ENCODE measurements at regions not wholly inside any gene's neighbourhood (a gene's known extent, or its start where the extent isn't known, plus 50 kb on each side); places are given as distances from the start of the nearest gene placed in this dataset.

DNA sequence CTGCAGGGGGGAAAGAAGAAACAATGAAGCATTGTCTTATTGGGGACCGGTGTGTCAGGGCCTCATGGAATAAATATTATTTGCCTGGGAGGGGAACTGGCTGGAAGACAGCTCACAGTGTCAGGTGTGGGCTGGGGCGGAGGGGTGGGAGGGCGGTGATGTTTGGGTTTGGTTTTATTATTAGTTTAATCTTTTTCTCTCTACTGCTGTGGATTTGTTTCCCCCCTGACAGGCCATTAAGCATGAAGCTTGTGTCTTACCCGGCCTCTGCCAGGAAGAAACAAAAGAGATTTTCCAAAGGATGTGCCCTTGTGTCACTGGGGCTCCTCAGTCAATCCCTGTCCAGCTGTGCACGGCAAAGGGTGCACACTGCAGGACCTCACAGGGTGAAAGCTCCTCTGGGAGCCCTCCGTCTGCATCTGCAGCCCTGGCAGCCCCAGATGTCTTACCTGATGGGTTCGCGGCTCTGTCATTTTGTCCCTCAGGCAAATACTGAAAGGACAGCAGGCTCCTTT is 203.1 kb upstream of the TMEM45B start:
- no peaks in the 10 kb centered on the region for H3K36me3 ChIP-seq (ENCODE audit: insufficient read depth, low read depth, low read length)
- no peaks in the 10 kb centered on the region for H3K9me3 ChIP-seq (ENCODE audit: insufficient read depth, low read depth, low read length)
- no peak overlapping the region for H3K4me3 ChIP-seq (ENCODE audit: low read length)
- H3K27ac ChIP-seq (ENCODE audit: low read length) = no peak overlapping the region
- H3K27me3 ChIP-seq (ENCODE audit: insufficient read depth, low read length) = no peaks in the 10 kb centered on the region
- no peak overlapping the region for H3K9ac ChIP-seq (ENCODE audit: low read depth, low read length)
- no peaks in the 10 kb centered on the region for H3K4me1 ChIP-seq (ENCODE audit: insufficient read depth, low read length)

GRCh38 chr11:129613071-129613470 is 202.6 kb upstream of the TMEM45B start:
- H3K27ac ChIP-seq (ENCODE audit: low read length) = no peak overlapping the region
- no peaks in the 10 kb centered on the region for H3K27me3 ChIP-seq (ENCODE audit: insufficient read depth, low read length)
- H3K9me3 ChIP-seq (ENCODE audit: insufficient read depth, low read depth, low read length) = no peaks in the 10 kb centered on the region
- H3K36me3 ChIP-seq (ENCODE audit: insufficient read depth, low read depth, low read length) = no peaks in the 10 kb centered on the region
- no peak overlapping the region for H3K4me3 ChIP-seq (ENCODE audit: low read length)
- no peak overlapping the region for H3K9ac ChIP-seq (ENCODE audit: low read depth, low read length)
- no peaks in the 10 kb centered on the region for H3K4me1 ChIP-seq (ENCODE audit: insufficient read depth, low read length)

DNA sequence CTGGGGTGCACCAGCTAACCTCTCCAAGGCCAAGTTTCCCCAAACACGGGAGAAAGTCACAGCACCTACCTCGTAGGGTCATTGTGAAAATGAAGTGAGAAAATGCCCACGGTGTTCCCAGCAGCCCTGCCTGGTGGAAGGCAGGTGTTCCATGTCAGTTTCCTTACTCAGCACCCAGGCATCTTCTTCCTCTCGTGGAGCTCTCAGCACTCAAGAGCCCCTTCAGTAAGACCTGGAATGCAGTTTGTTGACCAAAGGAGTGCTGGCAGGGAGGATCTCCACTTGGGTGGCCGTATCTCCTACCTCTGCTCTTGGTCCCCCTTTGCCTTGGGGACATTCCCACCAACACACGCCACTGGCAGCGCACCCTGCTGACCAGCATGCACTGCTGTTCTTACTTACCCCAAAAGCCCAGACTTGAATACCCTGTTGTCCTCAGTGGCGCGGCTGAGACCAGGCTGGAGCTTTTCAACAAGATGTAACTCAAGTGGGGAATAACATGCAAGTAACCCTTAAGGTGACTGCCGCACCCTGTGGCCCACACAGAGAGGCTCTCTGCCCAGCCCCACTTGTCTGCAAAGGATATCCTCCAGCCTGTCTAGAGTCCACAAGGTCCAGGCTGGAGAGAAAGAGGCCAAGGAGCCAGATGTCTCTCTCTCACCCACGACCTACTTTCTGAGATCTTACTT is 201.2 kb upstream of the TMEM45B start:
- no peaks in the 10 kb centered on the region for H3K27me3 ChIP-seq (ENCODE audit: insufficient read depth, low read length)
- H3K27ac ChIP-seq (ENCODE audit: low read length) = no peak overlapping the region
- no peak overlapping the region for H3K4me3 ChIP-seq (ENCODE audit: low read length)
- no peak overlapping the region for H3K9ac ChIP-seq (ENCODE audit: low read depth, low read length)
- no peaks in the 10 kb centered on the region for H3K9me3 ChIP-seq (ENCODE audit: insufficient read depth, low read depth, low read length)
- H3K4me1 ChIP-seq (ENCODE audit: insufficient read depth, low read length) = no peaks in the 10 kb centered on the region
- no peaks in the 10 kb centered on the region for H3K36me3 ChIP-seq (ENCODE audit: insufficient read depth, low read depth, low read length)

DNA sequence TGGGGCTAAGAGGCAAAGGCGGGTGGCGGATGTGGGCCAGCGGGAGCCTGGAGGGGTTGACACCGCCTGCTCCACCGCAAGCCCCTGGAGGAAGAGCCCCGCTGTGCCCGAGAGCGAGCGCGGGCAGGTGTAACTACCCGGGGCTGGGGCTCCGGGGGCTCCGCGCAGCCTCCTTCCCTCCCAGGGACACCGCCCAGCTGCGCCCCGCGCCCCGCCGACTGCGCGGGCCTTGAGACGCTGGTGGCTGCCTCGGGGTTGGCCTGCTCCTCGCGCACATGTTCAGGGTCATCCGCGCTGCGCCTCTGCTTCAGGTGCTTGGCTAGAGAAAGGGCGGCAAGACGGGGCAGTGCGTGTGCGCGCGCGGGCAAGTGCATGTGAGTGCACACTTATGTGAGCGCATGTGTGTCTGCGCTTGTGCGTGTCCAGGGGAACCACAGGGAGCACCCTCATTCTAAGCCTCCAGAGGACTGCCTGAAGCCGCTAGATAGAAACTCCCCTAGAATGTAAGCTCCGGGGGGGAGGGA is 197.5 kb upstream of the TMEM45B start:
- no peaks in the 10 kb centered on the region for H3K9me3 ChIP-seq (ENCODE audit: insufficient read depth, low read depth, low read length)
- H3K27me3 ChIP-seq (ENCODE audit: insufficient read depth, low read length) = no peaks in the 10 kb centered on the region

DNA sequence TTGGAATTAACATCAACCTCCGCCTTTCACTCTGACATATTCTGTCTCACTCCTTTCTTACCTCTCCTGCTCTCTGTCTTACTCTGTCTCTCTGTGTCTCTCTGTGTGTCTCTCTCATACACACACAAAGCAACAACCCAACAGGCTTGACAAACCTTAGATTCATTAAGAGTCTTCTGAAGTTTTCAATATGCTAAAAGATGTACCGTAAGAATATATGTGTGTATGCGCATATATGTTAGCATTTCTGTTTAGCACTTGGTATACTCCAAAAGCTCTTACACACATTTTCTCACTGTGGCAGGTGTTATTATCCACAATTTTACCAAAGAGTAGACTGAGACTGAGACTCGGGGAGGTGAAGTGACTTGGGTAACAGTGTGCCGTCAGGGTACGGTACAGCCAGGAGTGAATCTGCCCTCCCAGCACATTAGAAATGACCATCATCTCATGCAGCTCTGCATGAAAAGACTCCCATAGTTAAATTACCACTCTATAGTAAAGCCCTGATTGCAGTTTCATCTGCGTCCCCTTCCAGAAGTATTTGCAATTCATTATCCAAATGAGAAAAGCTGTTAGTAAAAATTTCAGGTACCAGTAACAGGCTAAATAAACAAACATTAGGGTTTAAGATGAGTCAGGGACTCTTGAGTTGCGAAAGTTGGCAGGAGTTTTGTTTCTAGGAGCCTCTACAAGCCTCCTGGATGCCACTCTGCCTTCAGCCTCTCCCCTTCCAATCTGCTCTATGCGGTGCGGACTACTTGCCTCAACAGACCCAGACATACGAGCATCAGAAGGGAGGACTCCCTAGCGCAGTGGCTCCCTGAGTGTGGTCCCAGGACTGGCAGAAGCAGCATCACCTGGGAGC is 195.2 kb upstream of the TMEM45B start:
- H3K27ac ChIP-seq (ENCODE audit: low read length) = no peak overlapping the region
- no peak overlapping the region for H3K9ac ChIP-seq (ENCODE audit: low read depth, low read length)
- H3K9me3 ChIP-seq (ENCODE audit: insufficient read depth, low read depth, low read length) = no peaks in the 10 kb centered on the region
- H3K4me1 ChIP-seq (ENCODE audit: insufficient read depth, low read length) = no peaks in the 10 kb centered on the region
- H3K36me3 ChIP-seq (ENCODE audit: insufficient read depth, low read depth, low read length) = no peaks in the 10 kb centered on the region
- H3K27me3 ChIP-seq (ENCODE audit: insufficient read depth, low read length) = no peaks in the 10 kb centered on the region
- no peak overlapping the region for H3K4me3 ChIP-seq (ENCODE audit: low read length)

More for the DNA sequence above, 197.5 kb upstream of the TMEM45B start:
- no peaks in the 10 kb centered on the region for H3K36me3 ChIP-seq (ENCODE audit: insufficient read depth, low read depth, low read length)
- no peaks in the 10 kb centered on the region for H3K4me1 ChIP-seq (ENCODE audit: insufficient read depth, low read length)
- H3K9ac ChIP-seq (ENCODE audit: low read depth, low read length) = no peak overlapping the region
- no peak overlapping the region for H3K4me3 ChIP-seq (ENCODE audit: low read length)
- no peak overlapping the region for H3K27ac ChIP-seq (ENCODE audit: low read length)

DNA sequence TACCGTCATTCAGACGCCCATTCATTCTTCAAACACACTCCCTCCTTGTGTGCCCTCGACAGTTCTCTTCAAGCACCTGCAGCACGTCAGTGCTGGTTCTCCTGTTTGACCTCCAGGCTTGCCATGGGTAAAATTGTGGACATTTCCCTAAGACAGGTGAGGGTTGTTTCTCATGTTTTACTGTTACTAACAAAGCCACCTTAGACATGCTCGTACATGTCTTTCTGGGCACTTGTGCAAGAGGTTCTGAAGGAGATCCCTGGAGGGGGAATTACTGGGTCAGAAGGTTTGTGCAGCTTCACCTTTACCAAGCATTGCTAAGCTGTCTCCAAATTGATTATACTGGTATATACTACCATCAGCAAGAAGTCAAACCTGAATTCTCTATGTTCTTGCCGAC is 189.7 kb upstream of the TMEM45B start:
- Histone ChIP-seq H3K27me3 (ENCODE audit: insufficient read depth, low read length) (no peaks in the 10 kb centered on the region), H3K4me1 (ENCODE audit: insufficient read depth, low read length) (no peaks in the 10 kb centered on the region), H3K4me3 (ENCODE audit: low read length) (no peak overlapping the region), H3K9me3 (ENCODE audit: insufficient read depth, low read depth, low read length) (no peaks in the 10 kb centered on the region), H3K36me3 (ENCODE audit: insufficient read depth, low read depth, low read length) (no peaks in the 10 kb centered on the region), H3K9ac (ENCODE audit: low read depth, low read length) (no peak overlapping the region), H3K27ac (ENCODE audit: low read length) (no peak overlapping the region)

- Histone ChIP-seq H3K9me3 (ENCODE audit: insufficient read depth, low read depth, low read length) (no peaks in the 10 kb centered on the region; the same call in 1 of the 2 replicates), H3K27me3 (ENCODE audit: insufficient read depth, low read length) (no peaks in the 10 kb centered on the region), H3K9ac (ENCODE audit: low read depth, low read length) (no peak overlapping the region), H3K4me3 (ENCODE audit: low read length) (no peak overlapping the region), H3K27ac (ENCODE audit: low read length) (no peak overlapping the region), H3K4me1 (ENCODE audit: insufficient read depth, low read length) (no peaks in the 10 kb centered on the region), H3K36me3 (ENCODE audit: insufficient read depth, low read depth, low read length) (no peaks in the 10 kb centered on the region)
These were observed 184.4 kb upstream of the TMEM45B start for GRCh38 chr11:129631201-129631600.

DNA sequence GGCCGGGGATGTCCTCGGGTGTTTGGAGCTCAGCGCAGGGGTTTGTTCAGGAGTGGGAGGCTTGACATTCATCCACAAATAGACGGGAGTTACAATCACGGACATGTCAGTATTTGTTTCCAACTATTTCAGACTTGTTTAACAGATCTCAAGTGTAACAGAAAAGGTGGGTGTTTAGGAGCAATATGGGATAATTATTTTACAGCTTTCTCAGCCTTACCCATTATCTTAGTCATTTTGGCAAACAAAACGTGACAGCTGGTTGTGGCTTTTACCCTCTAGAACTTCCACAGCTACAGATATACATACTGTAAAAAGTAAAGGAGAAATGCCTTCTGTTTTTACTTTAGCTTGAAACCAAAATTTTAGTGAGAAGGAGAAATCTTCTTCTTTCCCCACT is 178.7 kb upstream of the TMEM45B start:
- no peaks in the 10 kb centered on the region for H3K27me3 ChIP-seq (ENCODE audit: insufficient read depth, low read length)
- no peaks in the 10 kb centered on the region; the same call in 1 of the 2 replicates for H3K9me3 ChIP-seq (ENCODE audit: insufficient read depth, low read depth, low read length)
- H3K9ac ChIP-seq (ENCODE audit: low read depth, low read length) = no peak overlapping the region
- no peaks in the 10 kb centered on the region for H3K36me3 ChIP-seq (ENCODE audit: insufficient read depth, low read depth, low read length)
- H3K4me1 ChIP-seq (ENCODE audit: insufficient read depth, low read length) = no peaks in the 10 kb centered on the region
- H3K4me3 ChIP-seq (ENCODE audit: low read length) = no peak overlapping the region
- no peak overlapping the region for H3K27ac ChIP-seq (ENCODE audit: low read length)

- Histone ChIP-seq H3K27me3 (ENCODE audit: insufficient read depth, low read length) (no peaks in the 10 kb centered on the region), H3K9me3 (ENCODE audit: insufficient read depth, low read depth, low read length) (no peaks in the 10 kb centered on the region; the same call in 1 of the 2 replicates), H3K4me1 (ENCODE audit: insufficient read depth, low read length) (no peaks in the 10 kb centered on the region), H3K36me3 (ENCODE audit: insufficient read depth, low read depth, low read length) (no peaks in the 10 kb centered on the region), H3K4me3 (ENCODE audit: low read length) (no peak overlapping the region), H3K27ac (ENCODE audit: low read length) (no peak overlapping the region), H3K9ac (ENCODE audit: low read depth, low read length) (no peak overlapping the region)
These were observed 178.2 kb upstream of the TMEM45B start for GRCh38 chr11:129637473-129637872.

- Histone ChIP-seq H3K4me1 (ENCODE audit: insufficient read depth, low read length) (no peaks in the 10 kb centered on the region), H3K27me3 (ENCODE audit: insufficient read depth, low read length) (no peaks in the 10 kb centered on the region), H3K9me3 (ENCODE audit: insufficient read depth, low read depth, low read length) (no peaks in the 10 kb centered on the region), H3K36me3 (ENCODE audit: insufficient read depth, low read depth, low read length) (no peaks in the 10 kb centered on the region), H3K27ac (ENCODE audit: low read length) (no peak overlapping the region), H3K4me3 (ENCODE audit: low read length) (no peak overlapping the region), H3K9ac (ENCODE audit: low read depth, low read length) (no peak overlapping the region)
These were observed 177.5 kb upstream of the TMEM45B start for GRCh38 chr11:129637983-129638776.

- H3K27me3 ChIP-seq (ENCODE audit: insufficient read depth, low read length) = no peaks in the 10 kb centered on the region
- no peak overlapping the region for H3K27ac ChIP-seq (ENCODE audit: low read length)
- no peaks in the 10 kb centered on the region for H3K36me3 ChIP-seq (ENCODE audit: insufficient read depth, low read depth, low read length)
- no peaks in the 10 kb centered on the region for H3K9me3 ChIP-seq (ENCODE audit: insufficient read depth, low read depth, low read length)
- no peak overlapping the region for H3K9ac ChIP-seq (ENCODE audit: low read depth, low read length)
- no peaks in the 10 kb centered on the region for H3K4me1 ChIP-seq (ENCODE audit: insufficient read depth, low read length)
- no peak overlapping the region for H3K4me3 ChIP-seq (ENCODE audit: low read length)
These were observed 176.3 kb upstream of the TMEM45B start for GRCh38 chr11:129639300-129639699.
